GM12878 (cell line): ENCODE measurements at regions not wholly inside any gene's neighbourhood (a gene's known extent, or its start where the extent isn't known, plus 50 kb on each side); places are given as distances from the start of the nearest gene placed in this dataset.

Source experiments
- ATAC-seq: fragments of 200-7000 bp; cut with Tn5 transposase; 3 replicates; pipeline ENCODE4 v1.9.1; 2020; ENCODE audit warnings: mild to moderate bottlenecking, moderate library complexity
- BruUV-seq: library from RNA; stranded (reverse); fragments of 400-500 nt; replicated peaks from 2 replicates; lab custom pipeline; 2021; lab: Mats Ljungman, UMichigan
- CTCF ChIA-PET: fragments of 300-600 bp; sonication (Branson Sonifier 250); formaldehyde crosslinking; extraction: SDS; loops from one replicate; lab custom pipeline; 2021; ENCODE audit warnings: inconsistent platforms; lab: Yijun Ruan, JAX
- POLR2A ChIA-PET: fragments of 350-600 bp; formaldehyde crosslinking; extraction: SDS; loops from one replicate; lab custom pipeline; 2021; ENCODE audit warnings: inconsistent platforms; lab: Charles Lee
- RAD21 ChIA-PET: fragments of 300-600 bp; sonication (Branson Sonifier 250); formaldehyde crosslinking; loops from one replicate; lab custom pipeline; 2023; ENCODE audit warnings: antibody characterized with exemption; ENCODE audit not compliant: unreplicated experiment; lab: Charles Lee
- SMC1A ChIA-PET: fragments of 300-600 bp; sonication (Branson Sonifier 250); formaldehyde crosslinking; loops from one replicate; lab custom pipeline; 2023; ENCODE audit not compliant: unreplicated experiment, uncharacterized antibody; lab: Charles Lee
- DNase-seq: peaks from one replicate; pipeline ENCODE4 v3.0.0-alpha.2; 2011; ENCODE audit warnings: low read depth, low spot score
- FAIRE-seq: peaks from 3 replicates; lab custom pipeline; 2011; peaks lifted over from hg19 to GRCh38; lab: Jason Lieb, UNC
- H2AFZ ChIP-seq: 2 replicates; pipeline ENCODE4 v1.6.0; 2011; ENCODE audit warnings: low read depth, low read length, control low read depth; ENCODE audit not compliant: control insufficient read depth
- H3K27ac ChIP-seq: 2 replicates; pipeline ENCODE4 v1.5.1; 2011; ENCODE audit warnings: control low read depth; ENCODE audit not compliant: control insufficient read depth, insufficient read depth
- H3K27me3 ChIP-seq, 2 experiments: replicated peaks in 1 of 2; 2 replicates each; pipeline versions ENCODE4 v1.6.0 to v1.6.1; 2011; ENCODE audit warnings: low read length in 1 of 2; ENCODE audit not compliant: control insufficient read depth in 2 of 2, insufficient read depth in 2 of 2
- H3K36me3 ChIP-seq, 2 experiments: 2 replicates each; pipeline ENCODE4 v1.5.1; 2011; ENCODE audit warnings: low read length in 1 of 2; ENCODE audit not compliant: control insufficient read depth in 2 of 2, insufficient read depth in 2 of 2
- H3K4me1 ChIP-seq: 2 replicates; pipeline ENCODE4 v1.6.1; 2011; ENCODE audit warnings: mild to moderate bottlenecking, low read length, moderate library complexity, mixed read lengths; ENCODE audit not compliant: control insufficient read depth, insufficient read depth
- H3K4me2 ChIP-seq: 2 replicates; pipeline ENCODE4 v1.6.0; 2011; ENCODE audit warnings: control low read depth; ENCODE audit not compliant: control insufficient read depth, insufficient read depth
- H3K4me3 ChIP-seq: fragments of 200-600 bp; sonication (generic); 2 replicates; pipeline ENCODE4 v1.5.1; 2016
- H3K79me2 ChIP-seq: 2 replicates; pipeline ENCODE4 v1.6.0; 2011; ENCODE audit warnings: low read length; ENCODE audit not compliant: control insufficient read depth, insufficient read depth
- H3K9ac ChIP-seq: 2 replicates; pipeline ENCODE4 v1.8.0; 2011; ENCODE audit warnings: low read length, control low read depth, mixed read lengths; ENCODE audit not compliant: control insufficient read depth, insufficient read depth
- H3K9me3 ChIP-seq: replicated peaks from 3 replicates; pipeline ENCODE4 v1.5.1; 2011; ENCODE audit warnings: mild to moderate bottlenecking, low read length; ENCODE audit not compliant: control insufficient read depth, insufficient read depth
- H4K20me1 ChIP-seq: 2 replicates; pipeline ENCODE4 v1.6.0; 2011; ENCODE audit not compliant: control insufficient read depth, insufficient read depth
- BRCA1 ChIP-seq: IDR thresholded peaks from 2 replicates; pipeline ENCODE4 v1.6.1; 2011; ENCODE audit warnings: low read depth, low read length, improper control_type of control experiment
- FOS ChIP-seq: IDR thresholded peaks from 3 replicates; pipeline ENCODE4 v1.6.1; 2011; ENCODE audit warnings: borderline replicate concordance; ENCODE audit not compliant: insufficient read length; ENCODE audit errors: extremely low read depth
- IRF3 ChIP-seq: fragments of 450-650 bp; IDR thresholded peaks from 2 replicates; pipeline ENCODE4 v1.6.1; 2014; ENCODE audit warnings: mild to moderate bottlenecking
- IRF4 ChIP-seq: IDR thresholded peaks from 2 replicates; pipeline ENCODE4 v1.6.1; 2011; ENCODE audit warnings: low read depth, low read length
- JUNB ChIP-seq: IDR thresholded peaks from 2 replicates; pipeline ENCODE4 v1.6.1; 2016; ENCODE audit warnings: antibody characterized with exemption, mild to moderate bottlenecking
- JUND ChIP-seq: IDR thresholded peaks from 2 replicates; pipeline ENCODE4 v1.6.1; 2012; ENCODE audit warnings: low read depth, mild to moderate bottlenecking, low read length, improper control_type of control experiment, moderate library complexity
- KDM1A ChIP-seq: fragments of 200-600 bp; sonication (generic); IDR thresholded peaks from 2 replicates; pipeline ENCODE4 v1.6.1; 2016; ENCODE audit warnings: borderline replicate concordance
- KLF5 ChIP-seq: fragments of 450-650 bp; IDR thresholded peaks from 2 replicates; pipeline ENCODE4 v1.6.1; 2014; ENCODE audit warnings: mild to moderate bottlenecking; ENCODE audit not compliant: partially characterized antibody
- MLLT1 ChIP-seq: fragments of 450-650 bp; IDR thresholded peaks from 2 replicates; pipeline ENCODE4 v1.6.1; 2016; ENCODE audit warnings: mild to moderate bottlenecking
- MTA3 ChIP-seq: IDR thresholded peaks from 2 replicates; pipeline ENCODE4 v1.6.1; 2012; ENCODE audit warnings: low read length, inconsistent platforms, borderline replicate concordance
- NR2C2 ChIP-seq: IDR thresholded peaks from 2 replicates; pipeline ENCODE4 v1.6.1; 2011; ENCODE audit warnings: borderline replicate concordance, low read depth; ENCODE audit not compliant: control insufficient read depth, insufficient read length
- PML ChIP-seq: IDR thresholded peaks from 2 replicates; pipeline ENCODE4 v1.6.1; 2012; ENCODE audit warnings: low read length, inconsistent platforms
- RAD21 ChIP-seq: IDR thresholded peaks from 2 replicates; pipeline ENCODE4 v1.6.1; 2011; ENCODE audit warnings: mild to moderate bottlenecking, low read depth, low read length, moderate library complexity; ENCODE audit not compliant: insufficient read depth
- SIN3A ChIP-seq: IDR thresholded peaks from 2 replicates; pipeline ENCODE4 v1.6.1; 2012; ENCODE audit warnings: low read depth, low read length, improper control_type of control experiment
- SIX5 ChIP-seq: IDR thresholded peaks from 2 replicates; pipeline ENCODE4 v1.6.1; 2011; ENCODE audit warnings: mild to moderate bottlenecking, low read depth, low read length, moderate library complexity; ENCODE audit not compliant: severe bottlenecking
- SMAD1 ChIP-seq: fragments of 450-650 bp; IDR thresholded peaks from 2 replicates; pipeline ENCODE4 v1.6.1; 2018; ENCODE audit warnings: mild to moderate bottlenecking, low read depth; ENCODE audit not compliant: partially characterized antibody
- SMAD5 ChIP-seq: IDR thresholded peaks from 2 replicates; pipeline ENCODE4 v1.6.1; 2016; ENCODE audit warnings: antibody characterized with exemption, low read depth
- SPI1 ChIP-seq: IDR thresholded peaks from 2 replicates; pipeline ENCODE4 v1.6.1; 2011; ENCODE audit warnings: low read depth, mild to moderate bottlenecking, low read length, moderate library complexity, borderline replicate concordance; ENCODE audit not compliant: insufficient read depth
- WGBS: methylation state at CpG from one replicate; pipeline ENCODE4 v1.1.6; 2016; ENCODE audit warnings: low lambda C conversion rate; ENCODE audit not compliant: insufficient replicate concordance, insufficient coverage; ENCODE audit errors: missing lambda C conversion rate; 5-methylcytosine and 5-hydroxymethylcytosine counted together
- in situ Hi-C: fragments of 300-500 bp; cut with MboI; formaldehyde crosslinking; loops from 9 replicates; pipeline ENCODE4 v1.14.3; 2018; ENCODE audit warnings: mixed read lengths
- intact Hi-C: fragments of 100-400 bp; cut with micrococcal nuclease; formaldehyde crosslinking; loops from one replicate; pipeline ENCODE4 v1.14.2; 2022; ENCODE audit not compliant: unreplicated experiment
- TF ChIP-seq, protein P1 (sequence below): IDR thresholded peaks from 2 replicates; pipeline ENCODE4 v1.6.1; 2012; ENCODE audit warnings: low read length, inconsistent platforms
- TF ChIP-seq, protein P2 (sequence below): IDR thresholded peaks from 2 replicates; pipeline ENCODE4 v1.6.1; 2011; ENCODE audit warnings: low read depth, low read length, improper control_type of control experiment, borderline replicate concordance

DNA sequence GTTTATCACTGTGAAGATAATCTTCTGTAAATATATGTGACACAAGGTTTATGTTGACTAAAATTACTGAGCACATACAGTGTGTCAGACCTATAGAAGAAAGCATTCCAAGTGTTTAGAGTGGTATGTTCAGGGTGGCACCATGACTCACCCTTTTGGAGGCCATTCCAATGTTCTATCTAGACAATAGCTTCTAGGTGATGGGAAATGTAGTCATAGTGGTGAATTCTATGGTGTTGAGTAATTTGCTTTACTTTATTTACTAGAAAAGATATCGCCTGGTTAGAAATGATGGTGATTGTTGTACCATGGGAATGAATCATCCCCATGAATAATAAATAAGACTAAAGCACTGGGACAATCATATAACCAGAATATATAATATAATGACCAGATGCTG lies 72.9 kb upstream of the OR4C15 start:
- H2AFZ ChIP-seq = no peak overlapping the region
- H3K4me2 ChIP-seq = no peak overlapping the region
- in situ Hi-C loops = no loop called here
- RAD21 ChIA-PET = no interaction called here
- no peaks in the 10 kb centered on the region for H4K20me1 ChIP-seq
- FAIRE-seq = no peak
- CTCF ChIA-PET = no interaction called here
- H3K4me1 ChIP-seq = no peaks in the 10 kb centered on the region
- no peak overlapping the region for H3K4me3 ChIP-seq
- no peaks in the 10 kb centered on the region for H3K27me3 ChIP-seq
- SMC1A ChIA-PET = no interaction called here
- H3K79me2 ChIP-seq = no peaks in the 10 kb centered on the region
- BruUV-seq = no TSS peak
- POLR2A ChIA-PET = no interaction called here
- no peaks in the 10 kb centered on the region for H3K36me3 ChIP-seq
- TF ChIP-seq PML (no peak), MTA3 (no peak), SIN3A (no peak), RAD21 (no peak), JUNB (no peak), BRCA1 (no peak), KLF5 (no peak), SPI1 (no peak), MLLT1 (no peak), SMAD5 (no peak), KDM1A (no peak), NR2C2 (no peak), IRF3 (no peak), FOS (no peak), SMAD1 (no peak), SIX5 (no peak), JUND (no peak), IRF4 (no peak)
- TF ChIP-seq, protein P1, sequence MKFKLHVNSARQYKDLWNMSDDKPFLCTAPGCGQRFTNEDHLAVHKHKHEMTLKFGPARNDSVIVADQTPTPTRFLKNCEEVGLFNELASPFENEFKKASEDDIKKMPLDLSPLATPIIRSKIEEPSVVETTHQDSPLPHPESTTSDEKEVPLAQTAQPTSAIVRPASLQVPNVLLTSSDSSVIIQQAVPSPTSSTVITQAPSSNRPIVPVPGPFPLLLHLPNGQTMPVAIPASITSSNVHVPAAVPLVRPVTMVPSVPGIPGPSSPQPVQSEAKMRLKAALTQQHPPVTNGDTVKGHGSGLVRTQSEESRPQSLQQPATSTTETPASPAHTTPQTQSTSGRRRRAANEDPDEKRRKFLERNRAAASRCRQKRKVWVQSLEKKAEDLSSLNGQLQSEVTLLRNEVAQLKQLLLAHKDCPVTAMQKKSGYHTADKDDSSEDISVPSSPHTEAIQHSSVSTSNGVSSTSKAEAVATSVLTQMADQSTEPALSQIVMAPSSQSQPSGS = no peak
- TF ChIP-seq, protein P2, sequence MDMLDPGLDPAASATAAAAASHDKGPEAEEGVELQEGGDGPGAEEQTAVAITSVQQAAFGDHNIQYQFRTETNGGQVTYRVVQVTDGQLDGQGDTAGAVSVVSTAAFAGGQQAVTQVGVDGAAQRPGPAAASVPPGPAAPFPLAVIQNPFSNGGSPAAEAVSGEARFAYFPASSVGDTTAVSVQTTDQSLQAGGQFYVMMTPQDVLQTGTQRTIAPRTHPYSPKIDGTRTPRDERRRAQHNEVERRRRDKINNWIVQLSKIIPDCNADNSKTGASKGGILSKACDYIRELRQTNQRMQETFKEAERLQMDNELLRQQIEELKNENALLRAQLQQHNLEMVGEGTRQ = no peak
- no peak for DNase-seq
- intact Hi-C loops = no loop called here
- H3K27ac ChIP-seq = no peak overlapping the region
- H3K9me3 ChIP-seq = no peaks in the 10 kb centered on the region
- ATAC-seq = no peak
- no peak overlapping the region for H3K9ac ChIP-seq
- 7% methylated on average over 1 of the region's 1 CpG for WGBS
